ENCODE measurements at regions not wholly inside any gene's neighbourhood (a gene's known extent, or its start where the extent isn't known, plus 50 kb on each side); places are given as distances from the start of the nearest gene placed in this dataset.

DNA sequence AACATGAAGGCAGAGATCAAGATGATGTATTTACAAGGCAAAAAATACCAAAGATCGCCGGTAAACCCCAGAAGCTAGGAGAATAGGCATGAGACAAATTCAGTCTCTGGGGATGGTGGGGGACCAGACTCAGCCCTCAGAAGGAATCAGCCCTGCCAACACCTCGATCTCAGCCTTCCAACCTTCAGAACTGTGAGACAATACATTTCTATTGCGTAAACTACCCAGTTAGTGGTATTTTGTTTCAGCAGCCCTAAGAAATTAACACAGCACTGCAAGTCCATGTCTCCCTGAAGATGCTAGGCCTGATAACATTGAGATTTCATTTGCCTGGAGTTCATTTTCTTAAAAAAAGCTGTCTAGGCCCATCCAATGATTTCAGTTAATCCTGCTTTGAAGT is 622.5 kb downstream of the PTPRC start:
- TF ChIP-seq, protein P1, sequence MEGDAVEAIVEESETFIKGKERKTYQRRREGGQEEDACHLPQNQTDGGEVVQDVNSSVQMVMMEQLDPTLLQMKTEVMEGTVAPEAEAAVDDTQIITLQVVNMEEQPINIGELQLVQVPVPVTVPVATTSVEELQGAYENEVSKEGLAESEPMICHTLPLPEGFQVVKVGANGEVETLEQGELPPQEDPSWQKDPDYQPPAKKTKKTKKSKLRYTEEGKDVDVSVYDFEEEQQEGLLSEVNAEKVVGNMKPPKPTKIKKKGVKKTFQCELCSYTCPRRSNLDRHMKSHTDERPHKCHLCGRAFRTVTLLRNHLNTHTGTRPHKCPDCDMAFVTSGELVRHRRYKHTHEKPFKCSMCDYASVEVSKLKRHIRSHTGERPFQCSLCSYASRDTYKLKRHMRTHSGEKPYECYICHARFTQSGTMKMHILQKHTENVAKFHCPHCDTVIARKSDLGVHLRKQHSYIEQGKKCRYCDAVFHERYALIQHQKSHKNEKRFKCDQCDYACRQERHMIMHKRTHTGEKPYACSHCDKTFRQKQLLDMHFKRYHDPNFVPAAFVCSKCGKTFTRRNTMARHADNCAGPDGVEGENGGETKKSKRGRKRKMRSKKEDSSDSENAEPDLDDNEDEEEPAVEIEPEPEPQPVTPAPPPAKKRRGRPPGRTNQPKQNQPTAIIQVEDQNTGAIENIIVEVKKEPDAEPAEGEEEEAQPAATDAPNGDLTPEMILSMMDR (IDR thresholded peaks at IDR 0.05; ENCODE audit: low read depth, low read length) = no peak
- no peak overlapping the region for H3K4me3 ChIP-seq (ENCODE audit: low read depth, low read length)
- H3K9me3 ChIP-seq = no peaks in the 10 kb centered on the region
- H3K4me1 ChIP-seq = no peaks in the 10 kb centered on the region
- no peaks in the 10 kb centered on the region for H3K36me3 ChIP-seq
- DNase-seq = no peak
- no peaks in the 10 kb centered on the region for H3K27me3 ChIP-seq

- TF ChIP-seq, protein P1 (IDR thresholded peaks at IDR 0.05; ENCODE audit: low read depth, low read length) = no peak
- H3K4me1 ChIP-seq = no peaks in the 10 kb centered on the region
Observed at GRCh38 chr1:199264283-199264682, 625.4 kb downstream of the PTPRC start.

DNA sequence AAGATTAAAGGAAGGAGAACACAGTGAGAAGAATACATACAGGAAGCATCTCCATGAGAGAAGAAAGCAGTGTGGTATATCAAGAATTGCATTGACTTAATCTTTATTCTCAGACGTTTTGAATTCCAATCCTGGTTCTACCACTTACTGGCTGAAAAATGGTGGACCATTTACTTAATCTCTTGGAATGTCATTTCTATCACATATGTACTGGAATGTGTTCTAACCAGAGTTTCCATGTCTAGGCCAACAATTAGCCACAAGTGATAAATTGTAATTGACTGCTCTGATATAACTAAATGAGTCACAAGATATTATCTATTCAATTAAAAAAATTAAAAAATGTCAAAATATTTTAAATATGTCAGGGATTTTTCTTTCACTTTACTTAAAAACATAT is 626.1 kb downstream of the PTPRC start:
- H3K9me3 ChIP-seq = no peaks in the 10 kb centered on the region
- TF ChIP-seq, protein P1 (IDR thresholded peaks at IDR 0.05; ENCODE audit: low read depth, low read length) = no peak
- no peaks in the 10 kb centered on the region for H3K36me3 ChIP-seq
- no peak for DNase-seq
- H3K4me3 ChIP-seq (ENCODE audit: low read depth, low read length) = no peak overlapping the region
- H3K4me1 ChIP-seq = no peaks in the 10 kb centered on the region
- no peaks in the 10 kb centered on the region for H3K27me3 ChIP-seq

More at GRCh38 chr1:199264283-199264682, 625.4 kb downstream of the PTPRC start:
- Histone ChIP-seq H3K9me3 (no peaks in the 10 kb centered on the region), H3K27me3 (no peaks in the 10 kb centered on the region), H3K4me3 (ENCODE audit: low read depth, low read length) (no peak overlapping the region), H3K36me3 (no peaks in the 10 kb centered on the region)
- DNase-seq = no peak

DNA sequence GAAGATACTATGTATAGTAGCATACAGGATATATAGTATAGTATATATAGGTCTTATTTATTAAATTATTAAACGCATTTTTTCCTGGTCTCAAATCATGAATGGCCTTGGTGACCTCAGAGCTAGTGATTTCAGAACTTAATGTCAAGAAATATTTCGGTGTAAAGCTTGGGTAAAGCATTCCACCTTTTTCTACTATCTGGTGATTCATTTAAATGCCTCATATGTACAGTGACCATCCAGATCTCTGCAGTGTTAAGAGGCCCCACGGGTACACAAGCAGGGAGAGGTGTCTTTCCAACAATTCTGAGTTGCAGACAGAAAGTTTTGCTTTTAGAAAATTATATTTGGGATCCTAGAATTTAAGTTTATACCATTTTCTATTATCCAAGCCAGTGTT is 626.5 kb downstream of the PTPRC start:
- Histone ChIP-seq H3K27me3 (no peaks in the 10 kb centered on the region), H3K36me3 (no peaks in the 10 kb centered on the region), H3K4me3 (ENCODE audit: low read depth, low read length) (no peak overlapping the region), H3K9me3 (no peaks in the 10 kb centered on the region), H3K4me1 (no peaks in the 10 kb centered on the region)
- TF ChIP-seq, protein P1 (IDR thresholded peaks at IDR 0.05; ENCODE audit: low read depth, low read length) = no peak
- DNase-seq = no peak

- H3K27me3 ChIP-seq = no peaks in the 10 kb centered on the region
- TF ChIP-seq, protein P1 (IDR thresholded peaks at IDR 0.05; ENCODE audit: low read depth, low read length) = no peak
- no peak for DNase-seq
- H3K9me3 ChIP-seq = no peaks in the 10 kb centered on the region
- no peaks in the 10 kb centered on the region; the same call in 1 of the 2 replicates for H3K4me1 ChIP-seq
- no peaks in the 10 kb centered on the region for H3K36me3 ChIP-seq
- H3K4me3 ChIP-seq (ENCODE audit: low read depth, low read length) = no peak overlapping the region
Observed at GRCh38 chr1:199269241-199269640, 630.4 kb downstream of the PTPRC start.

DNA sequence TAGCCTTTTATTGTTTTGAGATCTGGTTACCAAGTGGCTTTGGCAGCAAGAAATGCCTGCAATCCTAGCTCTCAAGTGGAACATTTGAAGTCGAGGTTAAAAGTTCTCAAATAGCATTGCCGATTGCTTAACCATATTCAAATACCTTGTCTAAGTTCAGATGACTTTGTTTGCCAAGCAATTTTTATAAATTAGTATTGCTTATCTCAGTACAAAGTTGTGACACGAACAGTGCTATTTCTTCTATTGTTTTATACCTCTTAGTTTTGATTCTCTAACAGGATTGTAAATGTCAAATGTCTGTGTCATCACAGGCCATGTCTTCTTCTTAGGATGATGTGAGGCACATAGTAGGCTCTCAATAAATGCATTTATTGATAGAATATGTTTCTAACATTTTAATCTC is 633.3 kb downstream of the PTPRC start:
- Histone ChIP-seq H3K9me3 (no peaks in the 10 kb centered on the region), H3K36me3 (no peaks in the 10 kb centered on the region), H3K4me3 (ENCODE audit: low read depth, low read length) (no peak overlapping the region), H3K27me3 (no peaks in the 10 kb centered on the region), H3K4me1 (no peaks in the 10 kb centered on the region; the same call in 1 of the 2 replicates)
- no peak for DNase-seq
- TF ChIP-seq, protein P1 (IDR thresholded peaks at IDR 0.05; ENCODE audit: low read depth, low read length) = no peak

Measured in BE2C (cell line).